ENCODE measurements at regions not wholly inside any gene's neighbourhood (a gene's known extent, or its start where the extent isn't known, plus 50 kb on each side); places are given as distances from the start of the nearest gene placed in this dataset.

- TF ChIP-seq POLR2A (IDR thresholded peaks at IDR 0.05; ENCODE audit: low read depth, low read length) (no peak), POLR2AphosphoS5 (IDR thresholded peaks at IDR 0.05; ENCODE audit: low read depth, low read length) (no peak)
These were observed 346.8 kb downstream of the ETS1 start for GRCh38 chr11:128240546-128240945.
